ENCODE measurements at regions not wholly inside any gene's neighbourhood (a gene's known extent, or its start where the extent isn't known, plus 50 kb on each side); places are given as distances from the start of the nearest gene placed in this dataset.

DNA sequence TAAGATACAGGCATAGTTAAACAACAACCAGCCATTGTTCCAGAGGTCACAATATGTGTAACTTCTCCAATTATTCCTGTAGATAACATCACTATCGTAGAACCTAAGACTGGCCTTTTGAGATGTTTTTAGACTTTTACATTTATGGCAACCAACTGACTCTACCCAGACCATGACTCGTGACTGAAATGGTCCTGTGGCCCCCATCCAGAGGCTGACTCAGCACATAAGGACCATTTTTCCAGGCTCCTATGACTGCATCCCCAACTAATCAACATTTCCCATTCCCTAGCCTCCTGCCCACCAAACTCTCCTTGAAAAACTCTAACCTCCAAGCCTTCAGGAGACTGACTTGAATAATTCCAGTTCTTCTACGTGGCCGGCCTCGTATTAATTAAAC is 52.6 kb upstream of the NID2 start:
- Mint-ChIP-seq H3K4me3 (no peak overlapping the region), H3K9me3 (no peaks in the 10 kb centered on the region), H3K4me1 (peaks cover 16 to 20% of the 10 kb centered on the region in 2 donors), H3K27me3 (ENCODE audit: low read depth in 2 of 2) (peaks cover 18% of the 10 kb centered on the region in 2 donors), H3K36me3 (no peaks in the 10 kb centered on the region), H3K27ac (no peak overlapping the region)
- Histone ChIP-seq H3K4me1 (ENCODE audit: control insufficient read depth, insufficient read depth, low read length) (peaks cover 16% of the 10 kb centered on the region), H3K27ac (ENCODE audit: low read length) (no peak overlapping the region), H3K36me3 (ENCODE audit: control insufficient read depth, insufficient read depth, low read length) (no peaks in the 10 kb centered on the region), H3K4me3 (ENCODE audit: low read length) (no peak overlapping the region), H3K9me3 (ENCODE audit: control insufficient read depth, insufficient read depth, low read length) (no peaks in the 10 kb centered on the region), H3K27me3 (ENCODE audit: control insufficient read depth, insufficient read depth, low read length) (no peaks in the 10 kb centered on the region)
- DNase-seq (no peak), ATAC-seq (no peak)
- 96% methylated on average over 5 of the region's 5 CpGs for WGBS (ENCODE audit: insufficient coverage)
- intact Hi-C loops (cut with micrococcal nuclease): loop anchor here (10.0 kb wide), 1 partner anchor 53 kb away; no protein-coding TSS in a partner anchor
- TF ChIP-seq, protein P1, sequence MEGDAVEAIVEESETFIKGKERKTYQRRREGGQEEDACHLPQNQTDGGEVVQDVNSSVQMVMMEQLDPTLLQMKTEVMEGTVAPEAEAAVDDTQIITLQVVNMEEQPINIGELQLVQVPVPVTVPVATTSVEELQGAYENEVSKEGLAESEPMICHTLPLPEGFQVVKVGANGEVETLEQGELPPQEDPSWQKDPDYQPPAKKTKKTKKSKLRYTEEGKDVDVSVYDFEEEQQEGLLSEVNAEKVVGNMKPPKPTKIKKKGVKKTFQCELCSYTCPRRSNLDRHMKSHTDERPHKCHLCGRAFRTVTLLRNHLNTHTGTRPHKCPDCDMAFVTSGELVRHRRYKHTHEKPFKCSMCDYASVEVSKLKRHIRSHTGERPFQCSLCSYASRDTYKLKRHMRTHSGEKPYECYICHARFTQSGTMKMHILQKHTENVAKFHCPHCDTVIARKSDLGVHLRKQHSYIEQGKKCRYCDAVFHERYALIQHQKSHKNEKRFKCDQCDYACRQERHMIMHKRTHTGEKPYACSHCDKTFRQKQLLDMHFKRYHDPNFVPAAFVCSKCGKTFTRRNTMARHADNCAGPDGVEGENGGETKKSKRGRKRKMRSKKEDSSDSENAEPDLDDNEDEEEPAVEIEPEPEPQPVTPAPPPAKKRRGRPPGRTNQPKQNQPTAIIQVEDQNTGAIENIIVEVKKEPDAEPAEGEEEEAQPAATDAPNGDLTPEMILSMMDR (IDR thresholded peaks at IDR 0.05): no peak

DNA sequence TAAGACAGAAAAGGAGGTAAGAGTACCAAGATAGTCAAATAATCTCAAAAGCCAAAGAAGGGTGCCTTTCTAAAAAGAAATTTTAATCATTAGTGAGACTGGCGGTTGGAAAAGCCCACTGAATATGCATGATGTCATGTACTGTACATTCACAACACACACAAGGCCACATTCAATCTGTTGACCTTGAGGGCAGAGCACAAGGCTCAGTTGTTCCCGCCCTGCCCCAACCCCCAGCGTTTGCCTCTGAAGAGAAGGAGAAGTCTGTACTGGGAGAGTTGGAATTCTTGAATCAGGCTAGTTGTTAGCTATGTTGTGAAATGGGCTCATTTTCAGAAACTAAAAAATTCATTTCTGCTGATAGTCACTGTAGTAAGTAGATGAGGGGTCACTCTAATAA is 50.2 kb upstream of the NID2 start:
- Histone ChIP-seq H3K27me3 (ENCODE audit: control insufficient read depth, insufficient read depth, low read length) (no peaks in the 10 kb centered on the region), H3K27ac (ENCODE audit: low read length) (no peak overlapping the region), H3K4me1 (ENCODE audit: control insufficient read depth, insufficient read depth, low read length) (peaks cover 7% of the 10 kb centered on the region), H3K36me3 (ENCODE audit: control insufficient read depth, insufficient read depth, low read length) (no peaks in the 10 kb centered on the region), H3K9me3 (ENCODE audit: control insufficient read depth, insufficient read depth, low read length) (no peaks in the 10 kb centered on the region), H3K4me3 (ENCODE audit: low read length) (no peak overlapping the region)
- Mint-ChIP-seq H3K27ac (no peak overlapping the region), H3K4me3 (no peak overlapping the region), H3K4me1 (peaks cover 4 to 5% of the 10 kb centered on the region in 2 donors), H3K27me3 (ENCODE audit: low read depth in 2 of 2) (peaks cover 4 to 6% of the 10 kb centered on the region in 2 donors), H3K9me3 (no peaks in the 10 kb centered on the region), H3K36me3 (no peaks in the 10 kb centered on the region)
- 96% methylated on average over 3 of the region's 3 CpGs for WGBS (ENCODE audit: insufficient coverage)
- ATAC-seq: no peak
- intact Hi-C loops (cut with micrococcal nuclease): no loop called here
- TF ChIP-seq, protein P1 (IDR thresholded peaks at IDR 0.05): no peak
- no peak for DNase-seq
